Endodermal cell (in vitro differentiated cells): ENCODE measurements at regions not wholly inside any gene's neighbourhood (a gene's known extent, or its start where the extent isn't known, plus 50 kb on each side); places are given as distances from the start of the nearest gene placed in this dataset.

Experiments
- DNase-seq: peaks from one replicate; pipeline ENCODE4 v3.0.0-alpha.2; 2017
- H3K27ac ChIP-seq: 2 replicates; pipeline ENCODE4 v1.5.1; 2013; ENCODE audit warnings: mild to moderate bottlenecking, low read depth, low read length, moderate library complexity
- H3K27me3 ChIP-seq: 2 replicates; pipeline ENCODE4 v1.6.1; 2013; ENCODE audit warnings: mild to moderate bottlenecking, low read length, moderate library complexity; ENCODE audit not compliant: insufficient read depth, control insufficient read depth, poor library complexity, severe bottlenecking
- H3K36me3 ChIP-seq: 2 replicates; pipeline ENCODE4 v1.7.0; 2013; ENCODE audit warnings: mild to moderate bottlenecking, low read length, moderate library complexity; ENCODE audit not compliant: control insufficient read depth, insufficient read depth
- H3K4me1 ChIP-seq: one replicate; pipeline ENCODE4 v1.7.0; 2013; ENCODE audit warnings: low read length; ENCODE audit not compliant: control insufficient read depth, insufficient read depth
- H3K4me3 ChIP-seq: 2 replicates; pipeline ENCODE4 v1.5.1; 2013; ENCODE audit warnings: mild to moderate bottlenecking, low read length, moderate library complexity
- H3K9ac ChIP-seq: 2 replicates; pipeline ENCODE4 v1.6.1; 2013; ENCODE audit warnings: mild to moderate bottlenecking, low read length, moderate library complexity; ENCODE audit not compliant: poor library complexity, severe bottlenecking; ENCODE audit errors: extremely low read depth
- H3K9me3 ChIP-seq: 2 replicates; pipeline ENCODE4 v1.6.1; 2013; ENCODE audit warnings: mild to moderate bottlenecking, low read length, moderate library complexity; ENCODE audit not compliant: control insufficient read depth
- H3K27ac Mint-ChIP-seq: 2 replicates; pipeline ENCODE4 v1.8.0; 2020; ENCODE audit warnings: mixed read lengths
- H3K27me3 Mint-ChIP-seq: 2 replicates; pipeline ENCODE4 v1.8.0; 2021; ENCODE audit warnings: mild to moderate bottlenecking, mixed read lengths; ENCODE audit not compliant: insufficient read depth
- H3K36me3 Mint-ChIP-seq: 2 replicates; pipeline ENCODE4 v1.8.0; 2020; ENCODE audit warnings: low read depth, mixed read lengths
- H3K4me1 Mint-ChIP-seq: 2 replicates; pipeline ENCODE4 v1.8.0; 2020; ENCODE audit warnings: mixed read lengths
- H3K4me3 Mint-ChIP-seq: 2 replicates; pipeline ENCODE4 v1.8.0; 2020; ENCODE audit warnings: mild to moderate bottlenecking, moderate library complexity, mixed read lengths
- H3K9me3 Mint-ChIP-seq: 2 replicates; pipeline ENCODE4 v1.8.0; 2020; ENCODE audit warnings: mild to moderate bottlenecking, mixed read lengths
- CTCF ChIP-seq: fragments of 200-600 bp; sonication (generic); conservative IDR thresholded peaks from 2 replicates; pipeline ENCODE4 v1.5.0; 2021; ENCODE audit warnings: antibody characterized with exemption, mild to moderate bottlenecking
- WGBS, 2 experiments: methylation state at CpG; one replicate each; pipeline versions ENCODE4 v1.1.5 to v1.1.7; 2013; ENCODE audit warnings: missing lambda C conversion rate in 2 of 2, mixed read lengths in 1 of 2; ENCODE audit not compliant: insufficient coverage in 1 of 2, insufficient read length in 1 of 2; 5-methylcytosine and 5-hydroxymethylcytosine counted together

GRCh38 chr2:122741403-122741802 lies 986.0 kb downstream of the TSN start:
- Mint-ChIP-seq H3K27ac (no peak overlapping the region), H3K9me3 (peaks cover 3% of the 10 kb centered on the region), H3K4me1 (peaks cover 8% of the 10 kb centered on the region), H3K36me3 (no peaks in the 10 kb centered on the region), H3K27me3 (no peaks in the 10 kb centered on the region), H3K4me3 (no peak overlapping the region)
- no peak overlapping the region for H3K4me3 ChIP-seq
- 72 to 100% methylated on average over 1 of the region's 1 CpG for WGBS, 2 experiments
- H3K27me3 ChIP-seq, result no peaks in the 10 kb centered on the region
- no peaks in the 10 kb centered on the region for H3K36me3 ChIP-seq
- no peak for TF ChIP-seq CTCF
- DNase-seq, result no peak
- H3K27ac ChIP-seq, result no peak overlapping the region
- no peak overlapping the region for H3K9ac ChIP-seq
- peaks cover 13% of the 10 kb centered on the region for H3K9me3 ChIP-seq
- H3K4me1 ChIP-seq, result no peaks in the 10 kb centered on the region

GRCh38 chr2:122743021-122743675 lies 987.7 kb downstream of the TSN start:
- Histone ChIP-seq H3K27ac (no peak overlapping the region), H3K36me3 (no peaks in the 10 kb centered on the region), H3K4me3 (no peak overlapping the region), H3K9ac (no peak overlapping the region), H3K9me3 (peaks cover 3% of the 10 kb centered on the region), H3K27me3 (no peaks in the 10 kb centered on the region), H3K4me1 (no peaks in the 10 kb centered on the region)
- no peak for DNase-seq
- Mint-ChIP-seq H3K27ac (no peak overlapping the region), H3K4me3 (no peak overlapping the region), H3K27me3 (no peaks in the 10 kb centered on the region), H3K36me3 (no peaks in the 10 kb centered on the region), H3K9me3 (peaks cover 1% of the 10 kb centered on the region), H3K4me1 (peaks cover 8% of the 10 kb centered on the region)
- no peak for TF ChIP-seq CTCF
- 83 to 93% methylated on average over 1 to 2 of the region's 2 CpGs for WGBS, 2 experiments

GRCh38 chr2:122745603-122746002 lies 990.2 kb downstream of the TSN start:
- Histone ChIP-seq H3K4me1 (no peaks in the 10 kb centered on the region), H3K4me3 (no peak overlapping the region), H3K9ac (no peak overlapping the region), H3K36me3 (no peaks in the 10 kb centered on the region), H3K27ac (no peak overlapping the region), H3K9me3 (no peaks in the 10 kb centered on the region), H3K27me3 (no peaks in the 10 kb centered on the region)
- DNase-seq, result no peak
- no peaks in the 10 kb centered on the region for H3K9me3 Mint-ChIP-seq
- H3K4me1 Mint-ChIP-seq, result peaks cover 15% of the 10 kb centered on the region
- WGBS, 2 experiments, result 96 to 100% methylated on average over 1 to 4 of the region's 4 CpGs
- H3K27ac Mint-ChIP-seq, result no peak overlapping the region
- H3K27me3 Mint-ChIP-seq, result no peaks in the 10 kb centered on the region
- H3K36me3 Mint-ChIP-seq, result no peaks in the 10 kb centered on the region
- TF ChIP-seq CTCF, result no peak
- no peak overlapping the region for H3K4me3 Mint-ChIP-seq
